Spleen (tissue), 11 donors: ENCODE measurements at regions not wholly inside any gene's neighbourhood (a gene's known extent, or its start where the extent isn't known, plus 50 kb on each side); places are given as distances from the start of the nearest gene placed in this dataset.

Experiments used
- DNase-seq: peaks from one replicate; pipeline ENCODE4 v3.0.0-alpha.2; 2020
- H3K27ac ChIP-seq, 8 donors: fragments of 200-600 bp; sonication (generic) in 7 of 8; 1 replicate in 4 of 8; 2 replicates in 4 of 8; pipeline versions ENCODE4 v1.5.0 to v1.8.0; 2016 to 2021; ENCODE audit warnings: inconsistent platforms in 4 of 8, mild to moderate bottlenecking in 4 of 8, moderate library complexity in 1 of 8
- H3K27me3 ChIP-seq, 7 donors: fragments of 200-600 bp; sonication (generic) in 6 of 7; replicated peaks in 1 of 7; 1 replicate in 4 of 7; 2 replicates in 3 of 7; pipeline versions ENCODE4 v1.5.0 to v1.8.0; 2016 to 2021; ENCODE audit warnings: inconsistent platforms in 3 of 7, mild to moderate bottlenecking in 1 of 7
- H3K36me3 ChIP-seq, 6 donors: fragments of 200-600 bp; sonication (generic) in 5 of 6; 1 replicate in 4 of 6; 2 replicates in 2 of 6; pipeline versions ENCODE4 v1.5.0 to v1.8.0; 2016 to 2021; ENCODE audit warnings: inconsistent platforms in 2 of 6
- H3K4me1 ChIP-seq, 6 donors: fragments of 200-600 bp; sonication (generic) in 5 of 6; 1 replicate in 3 of 6; 2 replicates in 3 of 6; pipeline versions ENCODE4 v1.5.0 to v1.8.0; 2016 to 2021; ENCODE audit warnings: inconsistent platforms in 3 of 6
- H3K4me3 ChIP-seq, 8 donors: fragments of 200-600 bp; sonication (generic) in 7 of 8; 1 replicate in 4 of 8; 2 replicates in 4 of 8; pipeline versions ENCODE4 v1.5.0 to v1.8.0; 2016 to 2021; ENCODE audit warnings: inconsistent platforms in 4 of 8, mild to moderate bottlenecking in 4 of 8, moderate library complexity in 2 of 8
- H3K9me3 ChIP-seq, 8 donors: fragments of 200-600 bp; sonication (generic) in 7 of 8; 1 replicate in 4 of 8; 2 replicates in 4 of 8; pipeline versions ENCODE4 v1.5.0 to v1.8.0; 2016 to 2021; ENCODE audit warnings: inconsistent platforms in 4 of 8
- CTCF ChIP-seq, 11 experiments: fragments of 200-600 bp in 7 of 11; fragments of 450-650 bp in 4 of 11; sonication (generic) in 4 of 11; IDR thresholded peaks in 8 of 11; conservative IDR thresholded peaks in 3 of 11; 1 replicate in 7 of 11; 2 replicates in 4 of 11; pipeline versions ENCODE4 v1.4.0 to v1.8.0; 2016 to 2021; ENCODE audit warnings: antibody characterized with exemption in 11 of 11, inconsistent platforms in 4 of 11, mild to moderate bottlenecking in 1 of 11
- POLR2A ChIP-seq, 3 donors: fragments of 450-650 bp; IDR thresholded peaks; one replicate each; pipeline ENCODE4 v1.5.1; 2017; ENCODE audit warnings: antibody characterized with exemption in 3 of 3, mild to moderate bottlenecking in 1 of 3
- POLR2AphosphoS5 ChIP-seq, 3 donors: sonication (generic); formaldehyde crosslinking; IDR thresholded peaks; one replicate each; pipeline ENCODE4 v1.5.1; 2017; ENCODE audit warnings: antibody characterized with exemption in 3 of 3
- WGBS, 5 donors: extraction: QIAGEN DNeasy Blood & Tissue Kit in 3 of 5; methylation state at CpG; one replicate each; pipeline versions ENCODE4 v1.1.5 to v1.1.7; 2013 to 2018; 5-methylcytosine and 5-hydroxymethylcytosine counted together
- intact Hi-C: fragments of 100-400 bp; cut with DNase I; formaldehyde crosslinking; loops from one replicate; pipeline ENCODE4 v1.15.0; 2023; ENCODE audit warnings: low total_unique reads
- donor health status: healthy with polysubstance abuse.
- donor health status: DM: no; HTN: no; CAD: no; lungs with moderate emphysema.
- donor health status: DM: no; HTN: no; CAD: no.
- donor health status: Bipolar disorder and iron deficiency.
- donor health status: healthy.
- donor health status: DM: no; HTN: no; CAD: no.
- donor health status: DM: yes; HTN: yes; CAD: no.

DNA sequence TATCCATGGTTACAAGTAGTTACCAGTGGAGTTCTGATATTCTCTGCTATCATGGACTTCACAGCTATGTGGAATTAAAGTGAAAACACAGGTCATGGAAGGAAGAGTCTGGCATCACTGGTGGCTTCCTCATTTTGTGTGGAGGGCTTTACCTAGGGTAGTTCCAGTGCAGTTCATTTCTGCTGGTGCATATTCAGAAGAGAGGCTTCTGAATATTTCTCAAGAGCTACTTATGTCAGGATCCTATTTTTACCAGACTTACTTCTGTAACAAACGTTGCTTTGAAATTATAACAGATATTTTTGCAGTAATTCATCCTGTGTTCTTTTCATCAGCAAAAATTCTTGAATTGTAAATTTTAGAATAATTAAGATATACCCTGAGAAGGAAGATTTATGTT lies 236.5 kb upstream of the NPSR1 start:
- Histone ChIP-seq H3K9me3 (no peaks in the 10 kb centered on the region), H3K36me3 (no peaks in the 10 kb centered on the region), H3K4me1 (no peaks in the 10 kb centered on the region), H3K27ac (no peak overlapping the region), H3K4me3 (no peak overlapping the region), H3K27me3 (no peaks in the 10 kb centered on the region)
- no peak for DNase-seq
- WGBS, 5 donors = 49 to 70% (median 54%) methylated on average over 1 of the region's 1 CpG
- TF ChIP-seq POLR2AphosphoS5 (IDR thresholded peaks at IDR 0.05) (no peak), POLR2A (IDR thresholded peaks at IDR 0.05) (no peak), CTCF (IDR thresholded peaks at IDR 0.05 in 8 of 11, conservative IDR thresholded peaks at IDR 0.05 in 3 of 11) (no peak)
- intact Hi-C loops = no loop called here

GRCh38 chr7:34425194-34425593 lies 232.8 kb upstream of the NPSR1 start:
- intact Hi-C loops = no loop called here
- Histone ChIP-seq H3K9me3 (peaks cover 0 to under 1% (median 0%) of the 10 kb centered on the region in 8 donors), H3K36me3 (no peaks in the 10 kb centered on the region), H3K4me1 (no peaks in the 10 kb centered on the region), H3K4me3 (no peak overlapping the region), H3K27me3 (no peaks in the 10 kb centered on the region), H3K27ac (no peak overlapping the region)
- TF ChIP-seq POLR2A (IDR thresholded peaks at IDR 0.05) = no peak
- TF ChIP-seq CTCF (IDR thresholded peaks at IDR 0.05 in 8 of 11, conservative IDR thresholded peaks at IDR 0.05 in 3 of 11) = no peak
- no peak for TF ChIP-seq POLR2AphosphoS5 (IDR thresholded peaks at IDR 0.05)
- WGBS, 5 donors = 62 to 82% (median 72%) methylated on average over 2 of the region's 2 CpGs
- DNase-seq = no peak

DNA sequence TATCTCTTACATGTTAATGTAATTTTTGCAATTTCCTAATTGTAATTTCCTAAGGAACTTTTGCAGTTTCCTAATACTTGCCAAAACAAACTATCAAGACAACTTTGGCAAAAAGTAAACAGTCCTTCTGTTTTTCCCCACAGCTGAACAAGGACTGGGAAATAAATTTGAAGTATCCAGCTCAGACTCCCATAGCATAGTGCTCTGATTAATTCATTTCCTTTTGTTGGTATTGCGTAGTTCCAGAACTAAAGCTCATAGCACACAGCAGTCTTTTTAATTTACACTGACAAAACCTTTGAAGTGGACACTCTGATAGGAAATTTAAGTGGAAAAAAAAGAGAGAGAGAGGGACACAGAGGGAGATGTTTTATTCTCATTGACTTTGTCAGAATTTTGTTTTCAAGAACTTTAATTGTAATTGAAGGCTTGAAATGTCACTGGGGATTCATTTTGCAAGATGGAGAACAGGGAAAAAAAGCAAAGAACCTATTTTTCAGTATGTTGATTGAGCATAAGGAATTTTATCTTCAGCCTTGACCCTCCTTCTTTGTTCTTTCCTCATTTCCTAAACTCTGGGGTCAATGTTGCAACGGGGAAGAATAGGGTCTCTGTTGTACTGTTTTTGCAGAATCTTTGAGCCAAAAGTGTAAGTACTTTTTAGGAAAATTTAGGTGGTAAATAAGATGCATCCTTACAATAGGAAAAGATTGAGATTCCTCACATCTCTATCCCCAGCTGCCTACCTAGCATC lies 232.2 kb upstream of the NPSR1 start:
- Histone ChIP-seq H3K4me3 (no peak overlapping the region), H3K27me3 (no peaks in the 10 kb centered on the region), H3K27ac (no peak overlapping the region), H3K36me3 (no peaks in the 10 kb centered on the region), H3K4me1 (no peaks in the 10 kb centered on the region), H3K9me3 (peaks cover 0 to 7% (median 0%) of the 10 kb centered on the region in 8 donors)
- no peak for DNase-seq
- no peak for TF ChIP-seq CTCF (IDR thresholded peaks at IDR 0.05 in 8 of 11, conservative IDR thresholded peaks at IDR 0.05 in 3 of 11)
- TF ChIP-seq POLR2A (IDR thresholded peaks at IDR 0.05) = no peak
- no peak for TF ChIP-seq POLR2AphosphoS5 (IDR thresholded peaks at IDR 0.05)
- intact Hi-C loops = no loop called here
- 48 to 71% (median 62%) methylated on average over 2 of the region's 2 CpGs for WGBS, 5 donors

GRCh38 chr7:34430456-34430855 lies 227.6 kb upstream of the NPSR1 start:
- no peak for TF ChIP-seq POLR2AphosphoS5 (IDR thresholded peaks at IDR 0.05)
- peak in 3 of 11 experiments; percentile 12 to 23 (median 13) for TF ChIP-seq CTCF (IDR thresholded peaks at IDR 0.05 in 8 of 11, conservative IDR thresholded peaks at IDR 0.05 in 3 of 11)
- Histone ChIP-seq H3K9me3 (peaks cover 0 to 23% (median 9%) of the 10 kb centered on the region in 8 donors), H3K27me3 (no peaks in the 10 kb centered on the region), H3K4me3 (no peak overlapping the region), H3K36me3 (no peaks in the 10 kb centered on the region), H3K27ac (no peak overlapping the region), H3K4me1 (no peaks in the 10 kb centered on the region)
- no peak for DNase-seq
- WGBS, 5 donors = 54 to 75% (median 63%) methylated on average over 4 of the region's 4 CpGs
- intact Hi-C loops = no loop called here
